ENCODE measurements at regions not wholly inside any gene's neighbourhood (a gene's known extent, or its start where the extent isn't known, plus 50 kb on each side); places are given as distances from the start of the nearest gene placed in this dataset.

DNA sequence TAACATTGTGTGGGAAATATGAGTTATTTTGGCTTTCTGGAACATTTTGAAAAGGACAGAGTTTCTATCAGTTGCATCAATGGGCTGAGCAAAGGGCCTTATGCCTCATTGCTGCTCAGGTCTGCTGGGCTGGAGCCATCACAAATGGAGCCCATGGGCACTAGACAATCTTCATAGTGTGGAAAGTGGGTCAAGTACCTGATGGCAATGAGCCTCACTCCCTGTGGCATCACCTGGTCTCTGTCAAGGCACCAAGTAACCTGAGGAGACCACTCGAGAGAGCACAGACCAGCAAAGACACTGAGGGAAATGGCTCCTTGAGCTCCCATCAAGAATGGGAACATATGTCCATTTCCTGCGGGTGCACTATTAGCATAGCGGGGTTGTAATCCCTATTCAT lies 96.7 kb upstream of the PPP2R3A start:
- H3K4me1 ChIP-seq, result no peaks in the 10 kb centered on the region
- TF ChIP-seq POLR2A (IDR thresholded peaks at IDR 0.05), result no peak
- TF ChIP-seq CTCF (IDR thresholded peaks at IDR 0.05), result no peak
- no peak overlapping the region for H3K27ac ChIP-seq
- no peaks in the 10 kb centered on the region for H3K36me3 ChIP-seq
- no peak overlapping the region for H3K4me3 ChIP-seq
- intact Hi-C loops (cut with DNase I), result no loop called here
- no peaks in the 10 kb centered on the region for H3K27me3 ChIP-seq
- no peaks in the 10 kb centered on the region for H3K9me3 ChIP-seq
- no peak for DNase-seq
- WGBS, 2 donors, result 85 to 86% methylated on average over 3 of the region's 3 CpGs

DNA sequence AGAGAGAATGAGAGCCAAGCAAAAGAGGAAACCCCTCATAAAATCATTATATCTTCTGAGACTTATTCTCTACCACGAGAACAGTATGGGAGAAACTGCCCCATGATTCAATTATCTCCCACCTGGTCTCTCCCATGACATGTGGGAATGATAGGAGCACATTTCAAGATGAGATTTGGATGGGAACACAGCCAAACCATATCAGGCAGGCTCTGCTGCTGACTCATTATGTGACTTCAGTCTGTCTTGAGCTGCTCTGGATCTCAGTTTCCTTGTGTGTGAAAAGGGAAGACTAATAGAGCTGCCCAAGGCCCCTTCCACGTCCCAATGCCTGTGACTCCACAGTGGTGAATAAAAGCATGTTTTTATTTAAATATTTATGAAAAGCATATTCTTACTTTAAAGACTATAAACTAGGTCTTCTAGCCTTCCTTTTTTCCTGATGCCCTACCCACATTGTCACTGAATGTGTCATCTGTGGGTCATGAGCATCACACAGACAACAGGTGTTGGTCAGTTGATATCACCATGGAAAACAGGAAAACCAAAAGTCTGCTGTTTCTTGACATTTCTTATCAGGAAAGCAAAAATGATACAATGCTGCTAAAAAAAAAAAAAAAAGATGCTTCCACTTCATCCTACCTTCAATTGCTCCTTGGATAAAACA lies 96.0 kb upstream of the PPP2R3A start:
- Histone ChIP-seq H3K4me3 (no peak overlapping the region), H3K36me3 (no peaks in the 10 kb centered on the region), H3K27ac (no peak overlapping the region), H3K4me1 (no peaks in the 10 kb centered on the region), H3K27me3 (no peaks in the 10 kb centered on the region), H3K9me3 (no peaks in the 10 kb centered on the region)
- WGBS, 2 donors, result 53 to 59% methylated on average over 2 of the region's 2 CpGs
- no peak for DNase-seq
- intact Hi-C loops (cut with DNase I), result no loop called here
- TF ChIP-seq CTCF (IDR thresholded peaks at IDR 0.05), result no peak
- TF ChIP-seq POLR2A (IDR thresholded peaks at IDR 0.05), result no peak

DNA sequence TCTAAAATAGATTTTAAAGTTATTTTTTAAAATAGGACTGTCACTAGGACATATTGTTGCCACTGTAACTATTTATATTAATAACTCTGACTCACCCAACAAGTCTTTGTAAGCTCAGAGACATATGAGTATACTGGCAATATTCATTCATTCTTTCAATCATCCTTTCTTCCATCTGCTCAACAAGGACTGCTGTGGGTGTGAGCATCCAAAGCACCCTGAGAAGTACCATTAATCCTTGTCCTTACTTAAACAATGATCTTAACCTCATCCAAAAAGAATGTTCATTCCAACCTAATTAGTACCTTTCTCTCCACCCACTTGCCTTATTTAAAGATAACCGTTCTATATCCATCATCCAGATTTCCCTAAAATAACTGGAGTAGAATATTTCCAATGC lies 94.2 kb upstream of the PPP2R3A start:
- no peak for DNase-seq
- H3K27ac ChIP-seq, result no peak overlapping the region
- no peak for TF ChIP-seq POLR2A (IDR thresholded peaks at IDR 0.05)
- no peak for TF ChIP-seq CTCF (IDR thresholded peaks at IDR 0.05)
- 71 to 83% methylated on average over 1 of the region's 1 CpG for WGBS, 2 donors
- H3K4me3 ChIP-seq, result no peak overlapping the region
- intact Hi-C loops (cut with DNase I), result no loop called here
- no peaks in the 10 kb centered on the region for H3K4me1 ChIP-seq
- no peaks in the 10 kb centered on the region for H3K9me3 ChIP-seq
- H3K27me3 ChIP-seq, result no peaks in the 10 kb centered on the region
- H3K36me3 ChIP-seq, result no peaks in the 10 kb centered on the region

DNA sequence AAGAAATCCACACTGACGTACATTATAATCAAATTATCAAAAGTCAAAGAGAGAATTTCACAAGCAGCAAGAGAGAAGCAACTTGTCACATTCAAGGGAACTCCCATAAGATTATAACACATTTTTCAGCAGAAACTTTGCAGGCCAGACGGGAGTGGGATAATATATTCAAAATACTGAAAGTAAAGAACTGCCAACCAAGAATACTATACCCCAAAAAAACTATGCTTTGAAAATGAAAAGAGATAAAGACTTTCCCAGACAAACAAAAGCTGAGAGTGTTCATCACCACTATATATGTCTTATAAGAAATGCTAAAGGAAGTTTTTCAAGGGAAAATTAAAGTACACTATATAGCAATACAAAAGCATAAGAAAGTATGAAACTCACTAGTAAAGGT lies 91.5 kb upstream of the PPP2R3A start:
- Histone ChIP-seq H3K27ac (no peak overlapping the region), H3K36me3 (no peaks in the 10 kb centered on the region), H3K27me3 (no peaks in the 10 kb centered on the region), H3K4me3 (no peak overlapping the region), H3K9me3 (no peaks in the 10 kb centered on the region), H3K4me1 (no peaks in the 10 kb centered on the region)
- intact Hi-C loops (cut with DNase I), result no loop called here
- TF ChIP-seq POLR2A (IDR thresholded peaks at IDR 0.05), result no peak
- TF ChIP-seq CTCF (IDR thresholded peaks at IDR 0.05), result no peak
- DNase-seq, result no peak
- 71 to 72% methylated on average over 2 of the region's 2 CpGs for WGBS, 2 donors

DNA sequence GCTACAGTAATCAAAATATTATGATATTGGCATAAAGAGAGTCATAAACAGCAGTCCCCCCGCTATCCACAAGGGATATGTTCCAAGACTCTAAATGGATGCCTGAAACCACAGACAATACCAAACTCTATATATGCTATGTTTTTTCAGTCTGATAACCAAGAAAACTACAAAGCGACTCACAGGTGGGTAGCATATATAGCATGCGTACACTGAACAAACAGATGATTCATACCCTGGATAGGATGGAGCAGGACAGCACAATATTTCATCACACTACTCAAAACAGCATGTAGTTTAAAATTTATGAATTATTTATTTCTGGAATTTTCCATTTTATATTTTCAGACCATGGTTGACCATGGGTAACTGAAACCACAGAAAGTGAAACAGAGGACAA lies 87.0 kb upstream of the PPP2R3A start:
- 71 to 72% methylated on average over 3 of the region's 3 CpGs for WGBS, 2 donors
- no peak overlapping the region for H3K27ac ChIP-seq
- intact Hi-C loops (cut with DNase I), result no loop called here
- DNase-seq, result no peak
- no peaks in the 10 kb centered on the region for H3K4me1 ChIP-seq
- TF ChIP-seq POLR2A (IDR thresholded peaks at IDR 0.05) (no peak), CTCF (IDR thresholded peaks at IDR 0.05) (no peak)
- no peak overlapping the region for H3K4me3 ChIP-seq
- H3K9me3 ChIP-seq, result no peaks in the 10 kb centered on the region
- H3K27me3 ChIP-seq, result no peaks in the 10 kb centered on the region
- no peaks in the 10 kb centered on the region for H3K36me3 ChIP-seq
